Parathyroid adenoma (tissue), 2 donors: ENCODE measurements at regions not wholly inside any gene's neighbourhood (a gene's known extent, or its start where the extent isn't known, plus 50 kb on each side); places are given as distances from the start of the nearest gene placed in this dataset.
A peak's percentile ranks its signal among the peaks of the same experiment; 100 is the strongest.

Experiments used
- H2AFZ ChIP-seq: fragments of 300-600 bp; sonication (generic); one replicate; pipeline ENCODE4 v1.7.0; 2017; ENCODE audit warnings: antibody characterized with exemption, mild to moderate bottlenecking
- H3K27ac ChIP-seq: fragments of 300-600 bp; sonication (generic); one replicate; pipeline ENCODE4 v1.7.0; 2017
- H3K27me3 ChIP-seq: fragments of 300-600 bp; sonication (generic); one replicate; pipeline ENCODE4 v1.7.0; 2017; ENCODE audit warnings: low read length; ENCODE audit not compliant: control insufficient read depth, insufficient read depth
- H3K36me3 ChIP-seq: fragments of 300-600 bp; sonication (generic); one replicate; pipeline ENCODE4 v1.7.0; 2017; ENCODE audit warnings: low read length; ENCODE audit not compliant: control insufficient read depth, insufficient read depth
- H3K4me1 ChIP-seq: fragments of 300-600 bp; sonication (generic); one replicate; pipeline ENCODE4 v1.7.0; 2017; ENCODE audit warnings: control low read depth
- H3K4me2 ChIP-seq: fragments of 300-600 bp; sonication (generic); one replicate; pipeline ENCODE4 v1.7.0; 2017; ENCODE audit warnings: low read length
- H3K4me3 ChIP-seq: fragments of 300-600 bp; sonication (generic); one replicate; pipeline ENCODE4 v1.7.0; 2017; ENCODE audit warnings: low read depth, low read length
- H3K79me2 ChIP-seq: fragments of 300-600 bp; sonication (generic); one replicate; pipeline ENCODE4 v1.7.0; 2017; ENCODE audit warnings: control low read depth
- H3K9ac ChIP-seq: fragments of 300-600 bp; sonication (generic); one replicate; pipeline ENCODE4 v1.7.0; 2017; ENCODE audit warnings: mild to moderate bottlenecking
- H3K9me3 ChIP-seq: fragments of 300-600 bp; sonication (generic); one replicate; pipeline ENCODE4 v1.7.0; 2017; ENCODE audit warnings: low read length; ENCODE audit not compliant: control insufficient read depth
- TF ChIP-seq, protein P1 (sequence below): fragments of 300-600 bp; sonication (generic); IDR thresholded peaks from one replicate; pipeline ENCODE4 v1.7.0; 2017; ENCODE audit warnings: antibody characterized with exemption, mild to moderate bottlenecking
- donor health status: primary hyperparathyroidism.

GRCh38 chr1:163528710-163529348, 207.1 kb downstream of the NUF2 start:
- TF ChIP-seq, protein P1, sequence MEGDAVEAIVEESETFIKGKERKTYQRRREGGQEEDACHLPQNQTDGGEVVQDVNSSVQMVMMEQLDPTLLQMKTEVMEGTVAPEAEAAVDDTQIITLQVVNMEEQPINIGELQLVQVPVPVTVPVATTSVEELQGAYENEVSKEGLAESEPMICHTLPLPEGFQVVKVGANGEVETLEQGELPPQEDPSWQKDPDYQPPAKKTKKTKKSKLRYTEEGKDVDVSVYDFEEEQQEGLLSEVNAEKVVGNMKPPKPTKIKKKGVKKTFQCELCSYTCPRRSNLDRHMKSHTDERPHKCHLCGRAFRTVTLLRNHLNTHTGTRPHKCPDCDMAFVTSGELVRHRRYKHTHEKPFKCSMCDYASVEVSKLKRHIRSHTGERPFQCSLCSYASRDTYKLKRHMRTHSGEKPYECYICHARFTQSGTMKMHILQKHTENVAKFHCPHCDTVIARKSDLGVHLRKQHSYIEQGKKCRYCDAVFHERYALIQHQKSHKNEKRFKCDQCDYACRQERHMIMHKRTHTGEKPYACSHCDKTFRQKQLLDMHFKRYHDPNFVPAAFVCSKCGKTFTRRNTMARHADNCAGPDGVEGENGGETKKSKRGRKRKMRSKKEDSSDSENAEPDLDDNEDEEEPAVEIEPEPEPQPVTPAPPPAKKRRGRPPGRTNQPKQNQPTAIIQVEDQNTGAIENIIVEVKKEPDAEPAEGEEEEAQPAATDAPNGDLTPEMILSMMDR: peak; percentile 53
- H3K9me3 ChIP-seq: no peaks in the 10 kb centered on the region
- no peaks in the 10 kb centered on the region for H3K27me3 ChIP-seq
- no peak overlapping the region for H3K4me3 ChIP-seq
- H3K27ac ChIP-seq: no peak overlapping the region
- H3K4me2 ChIP-seq: no peak overlapping the region
- H3K9ac ChIP-seq: no peak overlapping the region
- no peak overlapping the region for H2AFZ ChIP-seq
- peaks cover 13% of the 10 kb centered on the region for H3K4me1 ChIP-seq
- no peaks in the 10 kb centered on the region for H3K79me2 ChIP-seq
- H3K36me3 ChIP-seq: no peaks in the 10 kb centered on the region

GRCh38 chr1:163531345-163531744, 209.6 kb downstream of the NUF2 start:
- Histone ChIP-seq H3K4me3 (no peak overlapping the region), H3K9ac (no peak overlapping the region), H3K4me1 (peaks cover 22% of the 10 kb centered on the region), H2AFZ (peak overlapping the region; percentile 64), H3K9me3 (no peaks in the 10 kb centered on the region), H3K4me2 (no peak overlapping the region), H3K36me3 (no peaks in the 10 kb centered on the region), H3K27me3 (no peaks in the 10 kb centered on the region), H3K79me2 (no peaks in the 10 kb centered on the region), H3K27ac (peak overlapping the region; percentile 71)
- TF ChIP-seq, protein P1: no peak

DNA sequence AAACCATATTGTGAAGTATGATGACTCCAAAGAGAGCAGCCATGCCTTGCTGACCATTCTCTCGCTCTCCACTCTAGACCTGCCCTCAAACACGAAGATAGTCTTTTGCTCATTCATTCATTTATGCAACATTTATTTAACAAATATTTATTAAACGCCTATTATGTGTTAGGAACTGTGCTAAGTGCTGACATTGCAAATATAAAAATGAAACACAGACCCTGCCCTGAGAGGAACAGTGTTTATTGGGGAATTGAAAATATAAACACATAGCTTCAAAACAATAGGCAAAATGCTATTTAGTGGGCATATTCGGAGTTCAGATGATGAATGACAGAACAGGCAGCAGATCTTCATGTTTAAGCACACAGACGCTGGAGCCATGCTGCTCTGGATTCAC, 213.6 kb downstream of the NUF2 start:
- H3K79me2 ChIP-seq: no peaks in the 10 kb centered on the region
- H3K4me3 ChIP-seq: no peak overlapping the region
- no peaks in the 10 kb centered on the region for H3K36me3 ChIP-seq
- TF ChIP-seq, protein P1: no peak
- H3K27ac ChIP-seq: no peak overlapping the region
- H3K4me2 ChIP-seq: no peak overlapping the region
- peaks cover 24% of the 10 kb centered on the region for H3K4me1 ChIP-seq
- no peaks in the 10 kb centered on the region for H3K27me3 ChIP-seq
- H2AFZ ChIP-seq: no peak overlapping the region
- H3K9ac ChIP-seq: no peak overlapping the region
- no peaks in the 10 kb centered on the region for H3K9me3 ChIP-seq

GRCh38 chr1:163535807-163536206, 214.1 kb downstream of the NUF2 start:
- Histone ChIP-seq H3K36me3 (no peaks in the 10 kb centered on the region), H3K9me3 (no peaks in the 10 kb centered on the region), H3K4me3 (no peak overlapping the region), H3K27ac (no peak overlapping the region), H3K27me3 (no peaks in the 10 kb centered on the region), H3K9ac (no peak overlapping the region), H2AFZ (peak overlapping the region; percentile 66), H3K4me1 (peaks cover 24% of the 10 kb centered on the region), H3K4me2 (no peak overlapping the region), H3K79me2 (no peaks in the 10 kb centered on the region)
- TF ChIP-seq, protein P1: peak; percentile 45

DNA sequence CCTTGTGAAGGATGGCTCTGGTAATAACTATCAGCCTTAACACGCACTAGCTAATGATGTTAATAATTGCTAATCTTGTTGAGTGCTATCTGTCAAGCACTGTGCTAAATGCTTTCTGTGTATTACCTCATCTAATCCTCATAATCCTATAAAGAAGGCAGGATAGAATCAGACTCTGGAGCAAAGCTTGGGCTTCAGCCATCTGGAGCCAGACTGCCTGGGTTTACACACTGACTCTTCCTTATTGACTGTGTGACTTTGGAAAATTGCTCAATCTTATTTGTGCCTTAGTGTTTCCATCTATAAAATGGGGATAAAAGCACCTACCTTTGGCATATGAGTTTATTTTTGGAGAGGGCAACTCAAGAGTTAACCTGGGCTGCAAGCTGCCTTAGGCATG, 216.1 kb downstream of the NUF2 start:
- Histone ChIP-seq H3K36me3 (no peaks in the 10 kb centered on the region), H3K9ac (no peak overlapping the region), H3K4me2 (no peak overlapping the region), H3K9me3 (no peaks in the 10 kb centered on the region), H3K27me3 (no peaks in the 10 kb centered on the region), H2AFZ (no peak overlapping the region), H3K79me2 (no peaks in the 10 kb centered on the region), H3K27ac (no peak overlapping the region), H3K4me1 (peaks cover 13% of the 10 kb centered on the region), H3K4me3 (no peak overlapping the region)
- TF ChIP-seq, protein P1: no peak
